ENCODE measurements at regions not wholly inside any gene's neighbourhood (a gene's known extent, or its start where the extent isn't known, plus 50 kb on each side); places are given as distances from the start of the nearest gene placed in this dataset.

DNA sequence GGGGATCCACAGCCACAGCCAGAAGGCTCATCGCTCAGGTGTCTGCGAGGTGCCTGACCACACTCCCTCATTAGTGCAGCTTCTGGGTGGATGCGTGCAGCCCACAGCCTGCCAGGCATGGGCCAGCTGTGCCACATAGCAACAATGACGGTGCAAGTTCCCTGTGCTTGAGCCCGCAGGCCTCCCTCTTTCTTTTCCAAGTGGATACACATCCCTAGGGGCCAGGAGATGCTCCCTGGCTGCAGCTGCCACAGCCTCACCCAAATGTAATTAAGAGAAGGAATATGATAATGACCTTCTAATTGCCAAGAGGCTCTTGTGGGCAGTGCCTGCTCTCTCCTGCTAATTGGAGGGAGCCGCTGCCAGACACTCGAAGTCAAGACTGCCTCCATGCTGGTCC, 116.0 kb upstream of the PPP1R26 start:
- ChIA-PET POLR2A (no interaction called here), CTCF (no interaction called here)
- TF ChIP-seq, protein P1, sequence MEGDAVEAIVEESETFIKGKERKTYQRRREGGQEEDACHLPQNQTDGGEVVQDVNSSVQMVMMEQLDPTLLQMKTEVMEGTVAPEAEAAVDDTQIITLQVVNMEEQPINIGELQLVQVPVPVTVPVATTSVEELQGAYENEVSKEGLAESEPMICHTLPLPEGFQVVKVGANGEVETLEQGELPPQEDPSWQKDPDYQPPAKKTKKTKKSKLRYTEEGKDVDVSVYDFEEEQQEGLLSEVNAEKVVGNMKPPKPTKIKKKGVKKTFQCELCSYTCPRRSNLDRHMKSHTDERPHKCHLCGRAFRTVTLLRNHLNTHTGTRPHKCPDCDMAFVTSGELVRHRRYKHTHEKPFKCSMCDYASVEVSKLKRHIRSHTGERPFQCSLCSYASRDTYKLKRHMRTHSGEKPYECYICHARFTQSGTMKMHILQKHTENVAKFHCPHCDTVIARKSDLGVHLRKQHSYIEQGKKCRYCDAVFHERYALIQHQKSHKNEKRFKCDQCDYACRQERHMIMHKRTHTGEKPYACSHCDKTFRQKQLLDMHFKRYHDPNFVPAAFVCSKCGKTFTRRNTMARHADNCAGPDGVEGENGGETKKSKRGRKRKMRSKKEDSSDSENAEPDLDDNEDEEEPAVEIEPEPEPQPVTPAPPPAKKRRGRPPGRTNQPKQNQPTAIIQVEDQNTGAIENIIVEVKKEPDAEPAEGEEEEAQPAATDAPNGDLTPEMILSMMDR (IDR thresholded peaks at IDR 0.05; ENCODE audit: insufficient read depth, low read depth, low read length): no peak
- no peaks in the 10 kb centered on the region for H3K27me3 ChIP-seq (ENCODE audit: control insufficient read depth, insufficient read depth, low read length)
- no peak for DNase-seq (ENCODE audit: low read depth)
- no peaks in the 10 kb centered on the region for H3K36me3 ChIP-seq (ENCODE audit: control insufficient read depth, insufficient read depth, low read length)
- H3K4me3 ChIP-seq (ENCODE audit: low read depth, low read length): no peak overlapping the region

DNA sequence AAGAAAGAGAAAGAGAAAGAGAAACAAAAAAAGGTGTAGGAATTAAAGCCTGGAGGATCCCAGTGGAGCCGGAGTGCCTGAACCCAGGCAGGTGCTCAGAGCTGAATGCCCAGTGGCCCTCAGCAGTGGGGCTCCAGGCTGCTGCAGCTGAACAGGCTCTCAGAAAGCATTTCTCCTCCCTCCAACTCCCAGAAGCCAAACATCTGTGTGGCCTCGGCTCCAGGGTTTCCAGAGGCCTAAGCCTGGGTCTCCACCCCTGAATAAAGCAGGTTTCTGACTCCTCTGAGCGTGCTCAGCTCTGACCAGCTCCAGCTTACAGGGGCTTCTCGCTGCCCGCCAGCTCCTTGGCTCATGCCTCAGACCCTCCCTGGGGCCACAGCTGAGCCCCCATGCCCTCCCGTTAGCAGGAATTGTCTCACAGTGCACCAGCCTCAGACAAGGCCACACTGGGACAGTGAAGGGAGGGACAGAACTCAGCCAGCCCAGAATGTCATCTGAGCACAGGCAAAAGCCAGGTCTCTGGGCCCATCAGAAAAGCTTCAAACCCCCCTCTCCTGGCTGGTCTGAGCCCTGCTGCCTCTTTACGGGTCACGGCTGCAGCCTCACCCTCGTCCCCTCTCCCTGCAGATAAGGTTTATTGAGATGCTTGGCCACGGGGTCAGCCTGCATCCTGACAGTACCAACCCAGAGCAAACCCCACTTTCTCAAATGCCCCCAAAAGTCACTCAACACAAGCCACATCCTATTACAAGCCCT, 114.4 kb upstream of the PPP1R26 start:
- DNase-seq (ENCODE audit: low read depth): no peak
- H3K36me3 ChIP-seq (ENCODE audit: control insufficient read depth, insufficient read depth, low read length): no peaks in the 10 kb centered on the region
- CTCF ChIA-PET: interaction anchor here (1.2 kb wide), 1 partner anchor 12 kb away, joined by 3 read pairs; no protein-coding TSS in a partner anchor
- POLR2A ChIA-PET: no interaction called here
- H3K4me3 ChIP-seq (ENCODE audit: low read depth, low read length): no peak overlapping the region
- no peaks in the 10 kb centered on the region for H3K27me3 ChIP-seq (ENCODE audit: control insufficient read depth, insufficient read depth, low read length)
- TF ChIP-seq, protein P1 (IDR thresholded peaks at IDR 0.05; ENCODE audit: insufficient read depth, low read depth, low read length): no peak

DNA sequence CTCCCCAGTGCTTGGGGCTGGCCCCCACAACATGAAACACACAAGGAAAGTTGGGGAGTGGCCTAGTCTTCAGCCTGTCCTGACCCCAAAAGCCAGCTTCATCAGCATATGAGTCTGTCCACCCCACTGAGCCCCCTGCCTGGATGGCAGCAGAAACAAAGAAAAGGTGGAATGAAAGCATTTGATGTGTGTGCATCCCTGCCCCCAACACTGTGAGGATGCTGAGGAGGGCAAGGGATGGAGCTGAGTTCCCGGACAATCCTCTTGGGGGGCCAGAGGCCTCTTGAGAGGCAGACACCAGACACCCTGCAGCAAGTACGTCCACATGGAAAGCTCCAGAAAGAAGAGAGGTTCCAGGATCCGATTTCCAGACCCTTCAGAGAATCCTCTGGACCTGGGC, 113.5 kb upstream of the PPP1R26 start:
- CTCF ChIA-PET: interaction anchor here (1.2 kb wide), 1 partner anchor 13 kb away, joined by 3 read pairs; no protein-coding TSS in a partner anchor
- POLR2A ChIA-PET: no interaction called here
- Histone ChIP-seq H3K36me3 (ENCODE audit: control insufficient read depth, insufficient read depth, low read length) (no peaks in the 10 kb centered on the region), H3K4me3 (ENCODE audit: low read depth, low read length) (no peak overlapping the region), H3K27me3 (ENCODE audit: control insufficient read depth, insufficient read depth, low read length) (no peaks in the 10 kb centered on the region)
- DNase-seq (ENCODE audit: low read depth): no peak
- TF ChIP-seq, protein P1 (IDR thresholded peaks at IDR 0.05; ENCODE audit: insufficient read depth, low read depth, low read length): no peak

DNA sequence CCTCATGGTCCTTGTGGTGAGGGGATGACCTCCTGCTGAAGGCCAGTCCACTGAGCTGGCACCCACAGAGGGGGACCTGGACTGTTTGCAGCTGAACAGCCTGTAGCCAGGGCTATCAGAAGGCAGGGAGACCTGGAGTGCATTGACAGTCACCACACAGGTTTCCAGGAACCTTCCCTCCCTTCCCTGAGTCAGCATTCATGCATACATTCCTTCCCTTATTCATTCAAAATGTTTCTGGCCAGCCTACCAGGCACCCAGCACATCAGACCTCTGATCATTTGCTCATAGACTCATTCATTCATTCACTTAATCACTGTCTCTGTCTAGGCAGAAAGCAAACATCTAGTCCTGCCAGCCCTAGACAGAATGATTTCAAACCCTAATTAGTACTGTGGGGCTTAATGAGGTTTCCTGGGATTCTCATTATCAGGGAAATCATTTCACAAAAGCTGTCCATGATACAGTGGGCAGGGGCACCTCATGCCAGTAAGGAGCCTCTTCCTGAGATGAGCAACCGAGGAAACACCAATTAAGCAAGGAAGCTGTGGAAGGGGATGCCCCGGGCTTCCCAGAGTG, 110.1 kb upstream of the PPP1R26 start:
- POLR2A ChIA-PET: no interaction called here
- Histone ChIP-seq H3K36me3 (ENCODE audit: control insufficient read depth, insufficient read depth, low read length) (no peaks in the 10 kb centered on the region), H3K4me3 (ENCODE audit: low read depth, low read length) (no peak overlapping the region), H3K27me3 (ENCODE audit: control insufficient read depth, insufficient read depth, low read length) (no peaks in the 10 kb centered on the region)
- CTCF ChIA-PET: no interaction called here
- DNase-seq (ENCODE audit: low read depth): no peak
- TF ChIP-seq, protein P1 (IDR thresholded peaks at IDR 0.05; ENCODE audit: insufficient read depth, low read depth, low read length): no peak

DNA sequence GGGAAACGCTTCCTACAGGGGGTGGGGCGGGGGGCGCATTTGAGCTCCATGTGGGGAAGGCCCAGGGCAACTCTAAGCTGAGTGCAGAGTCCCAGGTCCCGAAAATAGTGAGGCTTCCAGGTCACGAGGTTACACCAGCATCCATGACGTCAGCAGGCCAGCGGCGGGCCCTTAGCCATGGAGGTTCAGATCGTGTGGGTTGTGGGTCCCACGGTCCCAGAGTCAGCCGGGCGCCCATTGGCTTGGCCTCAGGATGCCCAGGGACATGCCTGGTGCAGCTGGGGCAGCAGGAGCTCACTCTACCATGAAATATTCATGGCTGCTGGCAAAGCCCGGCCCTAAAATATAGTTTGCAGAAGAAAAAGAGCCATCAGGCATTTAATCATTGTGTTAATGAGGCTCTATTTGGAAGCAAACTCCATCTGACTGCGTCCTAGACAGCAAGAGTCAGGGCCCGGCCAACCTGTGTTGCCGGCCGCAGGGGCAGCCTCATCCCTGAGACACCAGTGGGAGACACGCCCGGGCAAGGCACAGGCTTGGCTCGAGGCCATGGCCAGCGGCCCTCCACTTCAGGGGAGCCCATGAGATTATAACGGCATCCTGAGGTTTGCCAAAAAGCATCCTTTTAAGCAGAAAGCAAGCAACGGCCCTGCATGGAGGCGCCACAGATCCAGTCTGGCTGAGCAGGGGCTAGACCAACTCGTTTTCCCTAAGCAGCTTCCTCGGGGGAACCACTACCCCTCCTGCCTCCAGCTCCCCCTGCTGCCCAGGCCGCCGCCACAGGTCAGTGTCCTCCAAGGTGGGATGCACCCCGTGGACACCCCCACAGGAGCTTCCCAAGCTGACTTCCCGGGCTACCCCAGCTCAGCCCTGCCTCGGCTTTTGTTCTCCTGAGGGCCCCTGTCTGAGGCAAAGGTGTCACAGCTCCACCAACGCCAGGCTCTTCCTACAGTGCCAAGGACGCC, 108.9 kb upstream of the PPP1R26 start:
- no peak for DNase-seq (ENCODE audit: low read depth)
- H3K4me3 ChIP-seq (ENCODE audit: low read depth, low read length): no peak overlapping the region
- ChIA-PET POLR2A (no interaction called here), CTCF (no interaction called here)
- H3K27me3 ChIP-seq (ENCODE audit: control insufficient read depth, insufficient read depth, low read length): no peaks in the 10 kb centered on the region
- H3K36me3 ChIP-seq (ENCODE audit: control insufficient read depth, insufficient read depth, low read length): no peaks in the 10 kb centered on the region
- TF ChIP-seq, protein P1 (IDR thresholded peaks at IDR 0.05; ENCODE audit: insufficient read depth, low read depth, low read length): no peak
